ENCODE measurements at regions not wholly inside any gene's neighbourhood (a gene's known extent, or its start where the extent isn't known, plus 50 kb on each side); places are given as distances from the start of the nearest gene placed in this dataset.

GRCh38 chr2:145820651-145821050 is 1300.7 kb upstream of the ZEB2 start:
- Histone ChIP-seq H3K36me3 (ENCODE audit: control insufficient read depth, insufficient read depth, low read length) (no peaks in the 10 kb centered on the region), H3K4me3 (ENCODE audit: low read depth, low read length) (no peak overlapping the region), H3K9me3 (ENCODE audit: control insufficient read depth, insufficient read depth, low read length) (no peaks in the 10 kb centered on the region), H3K4me1 (ENCODE audit: control insufficient read depth, insufficient read depth, low read length) (peaks cover 18% of the 10 kb centered on the region), H3K9ac (ENCODE audit: low read depth, low read length) (no peak overlapping the region), H3K27ac (ENCODE audit: low read depth, low read length) (no peak overlapping the region), H3K27me3 (ENCODE audit: control insufficient read depth, insufficient read depth, low read length) (no peaks in the 10 kb centered on the region)

GRCh38 chr2:145818890-145819504 is 1299.1 kb upstream of the ZEB2 start:
- no peaks in the 10 kb centered on the region for H3K36me3 ChIP-seq (ENCODE audit: control insufficient read depth, insufficient read depth, low read length)
- no peaks in the 10 kb centered on the region for H3K27me3 ChIP-seq (ENCODE audit: control insufficient read depth, insufficient read depth, low read length)
- no peak overlapping the region for H3K9ac ChIP-seq (ENCODE audit: low read depth, low read length)
- H3K4me3 ChIP-seq (ENCODE audit: low read depth, low read length): no peak overlapping the region
- no peaks in the 10 kb centered on the region for H3K9me3 ChIP-seq (ENCODE audit: control insufficient read depth, insufficient read depth, low read length)
- peaks cover 19% of the 10 kb centered on the region for H3K4me1 ChIP-seq (ENCODE audit: control insufficient read depth, insufficient read depth, low read length)
- no peak overlapping the region for H3K27ac ChIP-seq (ENCODE audit: low read depth, low read length)

- Histone ChIP-seq H3K9ac (ENCODE audit: low read depth, low read length) (no peak overlapping the region), H3K36me3 (ENCODE audit: control insufficient read depth, insufficient read depth, low read length) (no peaks in the 10 kb centered on the region), H3K4me1 (ENCODE audit: control insufficient read depth, insufficient read depth, low read length) (peaks cover 13% of the 10 kb centered on the region; the same call in 1 of the 2 replicates), H3K27me3 (ENCODE audit: control insufficient read depth, insufficient read depth, low read length) (no peaks in the 10 kb centered on the region), H3K4me3 (ENCODE audit: low read depth, low read length) (no peak overlapping the region), H3K27ac (ENCODE audit: low read depth, low read length) (no peak overlapping the region), H3K9me3 (ENCODE audit: control insufficient read depth, insufficient read depth, low read length) (no peaks in the 10 kb centered on the region)
Measured at GRCh38 chr2:145815933-145816332, 1296.0 kb upstream of the ZEB2 start.

- H3K27me3 ChIP-seq (ENCODE audit: control insufficient read depth, insufficient read depth, low read length): no peaks in the 10 kb centered on the region
- no peak overlapping the region for H3K27ac ChIP-seq (ENCODE audit: low read depth, low read length)
Measured at GRCh38 chr2:145813481-145813880, 1293.6 kb upstream of the ZEB2 start.

DNA sequence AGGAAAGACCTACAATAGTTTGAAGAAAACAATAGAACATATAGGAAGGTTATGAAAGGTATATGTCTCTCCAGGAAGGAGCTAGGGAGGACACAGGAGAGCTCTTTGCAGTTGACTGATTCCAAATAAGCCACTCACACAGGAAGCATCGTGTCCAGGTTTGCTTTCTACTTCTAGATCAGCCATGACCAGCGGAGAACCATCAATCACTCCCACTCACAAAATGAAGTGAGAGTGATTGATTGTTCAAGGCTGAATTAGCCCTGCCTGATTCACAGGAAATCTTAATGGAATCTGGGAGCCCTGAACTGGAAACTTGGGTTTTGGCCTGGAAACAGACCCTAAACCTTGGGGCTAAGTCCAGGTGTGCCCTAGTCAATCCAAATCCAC is 1292.2 kb upstream of the ZEB2 start:
- Histone ChIP-seq H3K27ac (ENCODE audit: low read depth, low read length) (no peak overlapping the region), H3K36me3 (ENCODE audit: control insufficient read depth, insufficient read depth, low read length) (no peaks in the 10 kb centered on the region), H3K4me3 (ENCODE audit: low read depth, low read length) (no peak overlapping the region), H3K9me3 (ENCODE audit: control insufficient read depth, insufficient read depth, low read length) (no peaks in the 10 kb centered on the region), H3K4me1 (ENCODE audit: control insufficient read depth, insufficient read depth, low read length) (peaks cover 13% of the 10 kb centered on the region; the same call in 1 of the 2 replicates), H3K9ac (ENCODE audit: low read depth, low read length) (no peak overlapping the region), H3K27me3 (ENCODE audit: control insufficient read depth, insufficient read depth, low read length) (no peaks in the 10 kb centered on the region)

More at GRCh38 chr2:145813481-145813880, 1293.6 kb upstream of the ZEB2 start:
- no peaks in the 10 kb centered on the region for H3K9me3 ChIP-seq (ENCODE audit: control insufficient read depth, insufficient read depth, low read length)
- no peak overlapping the region for H3K4me3 ChIP-seq (ENCODE audit: low read depth, low read length)
- no peak overlapping the region for H3K9ac ChIP-seq (ENCODE audit: low read depth, low read length)
- peaks cover 13% of the 10 kb centered on the region; the same call in 1 of the 2 replicates for H3K4me1 ChIP-seq (ENCODE audit: control insufficient read depth, insufficient read depth, low read length)
- no peaks in the 10 kb centered on the region for H3K36me3 ChIP-seq (ENCODE audit: control insufficient read depth, insufficient read depth, low read length)

GRCh38 chr2:145811276-145812164 is 1291.6 kb upstream of the ZEB2 start:
- Histone ChIP-seq H3K4me3 (ENCODE audit: low read depth, low read length) (no peak overlapping the region), H3K27me3 (ENCODE audit: control insufficient read depth, insufficient read depth, low read length) (no peaks in the 10 kb centered on the region), H3K36me3 (ENCODE audit: control insufficient read depth, insufficient read depth, low read length) (no peaks in the 10 kb centered on the region), H3K4me1 (ENCODE audit: control insufficient read depth, insufficient read depth, low read length) (peaks cover 13% of the 10 kb centered on the region; the same call in 1 of the 2 replicates), H3K9me3 (ENCODE audit: control insufficient read depth, insufficient read depth, low read length) (no peaks in the 10 kb centered on the region), H3K9ac (ENCODE audit: low read depth, low read length) (no peak overlapping the region), H3K27ac (ENCODE audit: low read depth, low read length) (no peak overlapping the region)

- H3K9ac ChIP-seq (ENCODE audit: low read depth, low read length): no peak overlapping the region
- H3K36me3 ChIP-seq (ENCODE audit: control insufficient read depth, insufficient read depth, low read length): no peaks in the 10 kb centered on the region
- H3K9me3 ChIP-seq (ENCODE audit: control insufficient read depth, insufficient read depth, low read length): no peaks in the 10 kb centered on the region
- H3K4me3 ChIP-seq (ENCODE audit: low read depth, low read length): no peak overlapping the region
- H3K4me1 ChIP-seq (ENCODE audit: control insufficient read depth, insufficient read depth, low read length): 0 out of 2 replicates have a peak, but pooled peaks cover under 1% of the 10 kb centered on the region
- no peak overlapping the region for H3K27ac ChIP-seq (ENCODE audit: low read depth, low read length)
- H3K27me3 ChIP-seq (ENCODE audit: control insufficient read depth, insufficient read depth, low read length): no peaks in the 10 kb centered on the region
Measured at GRCh38 chr2:145807968-145808367, 1288.0 kb upstream of the ZEB2 start.

DNA sequence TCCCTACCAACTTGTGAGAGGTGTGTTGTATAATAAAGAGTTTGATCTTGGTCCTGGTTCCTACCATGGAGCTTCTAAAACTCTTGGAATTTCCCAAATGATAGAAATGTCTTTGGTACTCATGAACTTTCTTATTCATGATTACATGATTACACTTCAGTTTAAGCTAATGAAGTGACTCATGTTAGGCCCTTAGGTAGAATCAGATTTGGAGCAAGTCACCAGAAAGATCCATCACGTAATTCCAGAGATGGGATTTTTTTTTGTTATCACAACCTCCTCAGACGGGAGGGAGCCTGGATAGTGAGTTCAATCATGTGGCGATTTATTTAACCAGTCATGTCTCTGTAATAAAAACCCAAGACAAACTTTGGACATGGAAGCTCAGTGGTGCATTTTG is 1287.6 kb upstream of the ZEB2 start:
- H3K4me1 ChIP-seq (ENCODE audit: control insufficient read depth, insufficient read depth, low read length): no peaks in the 10 kb centered on the region
- no peak overlapping the region for H3K4me3 ChIP-seq (ENCODE audit: low read depth, low read length)
- H3K36me3 ChIP-seq (ENCODE audit: control insufficient read depth, insufficient read depth, low read length): no peaks in the 10 kb centered on the region
- no peaks in the 10 kb centered on the region for H3K27me3 ChIP-seq (ENCODE audit: control insufficient read depth, insufficient read depth, low read length)
- no peak overlapping the region for H3K9ac ChIP-seq (ENCODE audit: low read depth, low read length)
- H3K9me3 ChIP-seq (ENCODE audit: control insufficient read depth, insufficient read depth, low read length): no peaks in the 10 kb centered on the region
- H3K27ac ChIP-seq (ENCODE audit: low read depth, low read length): no peak overlapping the region

GRCh38 chr2:145806546-145806945 is 1286.6 kb upstream of the ZEB2 start:
- H3K27ac ChIP-seq (ENCODE audit: low read depth, low read length): no peak overlapping the region
- no peaks in the 10 kb centered on the region for H3K9me3 ChIP-seq (ENCODE audit: control insufficient read depth, insufficient read depth, low read length)
- H3K27me3 ChIP-seq (ENCODE audit: control insufficient read depth, insufficient read depth, low read length): no peaks in the 10 kb centered on the region
- H3K9ac ChIP-seq (ENCODE audit: low read depth, low read length): no peak overlapping the region
- H3K4me1 ChIP-seq (ENCODE audit: control insufficient read depth, insufficient read depth, low read length): no peaks in the 10 kb centered on the region
- no peaks in the 10 kb centered on the region for H3K36me3 ChIP-seq (ENCODE audit: control insufficient read depth, insufficient read depth, low read length)
- H3K4me3 ChIP-seq (ENCODE audit: low read depth, low read length): no peak overlapping the region

- Histone ChIP-seq H3K9ac (ENCODE audit: low read depth, low read length) (no peak overlapping the region), H3K4me3 (ENCODE audit: low read depth, low read length) (no peak overlapping the region), H3K27me3 (ENCODE audit: control insufficient read depth, insufficient read depth, low read length) (no peaks in the 10 kb centered on the region), H3K27ac (ENCODE audit: low read depth, low read length) (no peak overlapping the region), H3K4me1 (ENCODE audit: control insufficient read depth, insufficient read depth, low read length) (no peaks in the 10 kb centered on the region), H3K9me3 (ENCODE audit: control insufficient read depth, insufficient read depth, low read length) (no peaks in the 10 kb centered on the region), H3K36me3 (ENCODE audit: control insufficient read depth, insufficient read depth, low read length) (no peaks in the 10 kb centered on the region)
Measured at GRCh38 chr2:145802133-145802532, 1282.2 kb upstream of the ZEB2 start.

DNA sequence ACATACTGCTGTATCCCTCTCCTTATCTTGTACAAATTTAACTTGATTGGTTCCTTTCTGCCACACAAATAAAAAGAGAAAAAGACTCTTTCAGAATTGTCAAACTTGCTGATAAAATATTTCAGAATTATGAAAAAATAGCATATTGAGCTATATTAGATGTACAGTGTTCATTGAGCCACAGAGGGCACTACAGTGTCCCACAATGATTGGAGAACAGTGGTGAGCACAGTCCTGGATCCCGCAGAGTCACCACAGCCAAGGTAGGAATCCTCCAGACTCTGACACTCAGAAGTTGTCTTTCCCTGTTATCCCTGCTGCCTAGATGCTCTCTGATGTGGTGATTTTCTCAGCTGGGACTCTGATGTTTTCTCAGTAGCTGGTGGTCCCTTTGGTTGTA is 1281.3 kb upstream of the ZEB2 start:
- Histone ChIP-seq H3K9ac (ENCODE audit: low read depth, low read length) (no peak overlapping the region), H3K4me3 (ENCODE audit: low read depth, low read length) (no peak overlapping the region), H3K4me1 (ENCODE audit: control insufficient read depth, insufficient read depth, low read length) (no peaks in the 10 kb centered on the region), H3K36me3 (ENCODE audit: control insufficient read depth, insufficient read depth, low read length) (no peaks in the 10 kb centered on the region), H3K27me3 (ENCODE audit: control insufficient read depth, insufficient read depth, low read length) (no peaks in the 10 kb centered on the region), H3K9me3 (ENCODE audit: control insufficient read depth, insufficient read depth, low read length) (no peaks in the 10 kb centered on the region), H3K27ac (ENCODE audit: low read depth, low read length) (no peak overlapping the region)

Measured in HUES48 (cell line).